Ureter (tissue), 1 donor: ENCODE measurements at regions not wholly inside any gene's neighbourhood (a gene's known extent, or its start where the extent isn't known, plus 50 kb on each side); places are given as distances from the start of the nearest gene placed in this dataset.

ENCODE experiments used
- DNase-seq: peaks from one replicate; pipeline ENCODE4 v3.0.0-alpha.2; 2020; ENCODE audit warnings: low spot score
- donor health status: DM: yes; HTN: yes; CAD: no.

- no peak for DNase-seq
These were observed 123.4 kb upstream of the CXCL14 start for GRCh38 chr5:135702191-135702590.

GRCh38 chr5:135700731-135701130 is 121.9 kb upstream of the CXCL14 start:
- no peak for DNase-seq

- DNase-seq, result no peak
These were observed 119.2 kb upstream of the CXCL14 start for GRCh38 chr5:135697959-135698345.

- no peak for DNase-seq
These were observed 118.6 kb upstream of the CXCL14 start for GRCh38 chr5:135697251-135697958.

GRCh38 chr5:135696317-135696716 is 117.5 kb upstream of the CXCL14 start:
- DNase-seq, result no peak

- DNase-seq, result no peak
These were observed 117.0 kb upstream of the CXCL14 start for GRCh38 chr5:135695656-135696313.

GRCh38 chr5:135694906-135695305 is 116.1 kb upstream of the CXCL14 start:
- DNase-seq, result no peak

GRCh38 chr5:135694012-135694411 is 115.2 kb upstream of the CXCL14 start:
- DNase-seq, result no peak

GRCh38 chr5:135693371-135693955 is 114.7 kb upstream of the CXCL14 start:
- DNase-seq, result no peak

GRCh38 chr5:135691044-135691443 is 112.3 kb upstream of the CXCL14 start:
- no peak for DNase-seq

GRCh38 chr5:135690466-135690865 is 111.7 kb upstream of the CXCL14 start:
- no peak for DNase-seq

GRCh38 chr5:135689506-135689905 is 110.7 kb upstream of the CXCL14 start:
- DNase-seq, result no peak

GRCh38 chr5:135688385-135688784 is 109.6 kb upstream of the CXCL14 start:
- DNase-seq, result no peak

- no peak for DNase-seq
These were observed 104.4 kb upstream of the CXCL14 start for GRCh38 chr5:135683189-135683588.

- DNase-seq, result no peak
These were observed 101.9 kb upstream of the CXCL14 start for GRCh38 chr5:135680713-135681112.

GRCh38 chr5:135678640-135679268 is 100.0 kb upstream of the CXCL14 start:
- DNase-seq, result no peak

GRCh38 chr5:135671966-135672365 is 93.2 kb upstream of the CXCL14 start:
- no peak for DNase-seq

GRCh38 chr5:135671052-135671705 is 92.4 kb upstream of the CXCL14 start:
- DNase-seq, result no peak

- DNase-seq, result no peak
These were observed 91.8 kb upstream of the CXCL14 start for GRCh38 chr5:135670588-135670987.

GRCh38 chr5:135669416-135669815 is 90.6 kb upstream of the CXCL14 start:
- no peak for DNase-seq

- no peak for DNase-seq
These were observed 88.9 kb upstream of the CXCL14 start for GRCh38 chr5:135667673-135668072.

- no peak for DNase-seq
These were observed 88.4 kb upstream of the CXCL14 start for GRCh38 chr5:135667204-135667603.
